NCI-H524 treated with DMSO at 0.1 percent for 48 hours (cell line): ENCODE measurements at regions not wholly inside any gene's neighbourhood (a gene's known extent, or its start where the extent isn't known, plus 50 kb on each side); places are given as distances from the start of the nearest gene placed in this dataset.
"Not testable (repeated sequence)": the region's sequence is repeated elsewhere in the genome, so short reads cannot be mapped to it uniquely, and the experiment has no call there.

Experiments
- DNase-seq: peaks from one replicate; lab custom pipeline; 2025; lab: John Stamatoyannopoulos, UW

- DNase-seq, result no peak
Measured at GRCh38 chr16:64102654-64103053, 1019.2 kb downstream of the CDH11 start.

DNA sequence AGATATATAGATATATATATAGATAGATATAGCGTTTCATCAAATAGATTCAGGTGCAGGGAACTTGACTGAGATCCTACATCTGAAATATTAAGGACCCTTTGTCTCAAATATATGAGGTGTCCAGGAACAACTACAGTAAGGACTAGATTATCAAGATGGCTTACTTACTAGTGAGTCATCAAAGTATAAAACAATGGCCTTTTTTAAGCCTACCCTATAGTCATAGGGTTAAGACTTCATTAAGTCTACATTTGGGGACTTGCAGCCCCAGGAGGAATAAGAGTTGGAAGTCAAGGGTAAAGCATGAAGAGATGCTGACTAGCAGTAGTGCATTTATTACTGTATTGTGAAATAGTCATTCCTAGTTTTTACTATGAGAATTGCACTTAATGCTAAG, 1023.4 kb downstream of the CDH11 start:
- DNase-seq, result no peak

DNA sequence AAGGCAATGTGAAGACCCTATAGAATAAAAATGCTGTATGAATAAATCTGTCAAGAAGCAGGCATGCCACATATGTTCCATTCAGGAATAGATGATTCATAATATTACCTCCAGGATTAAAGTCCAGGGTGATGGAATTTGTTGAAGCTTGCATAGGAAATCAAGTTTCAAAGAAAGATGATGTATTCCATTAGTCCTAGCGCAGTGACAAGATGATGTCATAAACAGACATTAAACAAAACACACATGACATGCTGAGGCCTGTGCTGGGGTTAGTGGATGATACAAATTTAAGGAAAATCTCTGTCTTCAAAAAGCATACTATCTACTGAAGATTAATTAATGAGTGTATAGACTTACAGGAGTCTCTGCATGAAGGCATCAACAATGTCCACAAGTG, 1025.2 kb downstream of the CDH11 start:
- no peak for DNase-seq

GRCh38 chr16:64094992-64095634, 1026.8 kb downstream of the CDH11 start:
- no peak for DNase-seq

- DNase-seq, result no peak
Measured at GRCh38 chr16:64094181-64094965, 1027.5 kb downstream of the CDH11 start.

DNA sequence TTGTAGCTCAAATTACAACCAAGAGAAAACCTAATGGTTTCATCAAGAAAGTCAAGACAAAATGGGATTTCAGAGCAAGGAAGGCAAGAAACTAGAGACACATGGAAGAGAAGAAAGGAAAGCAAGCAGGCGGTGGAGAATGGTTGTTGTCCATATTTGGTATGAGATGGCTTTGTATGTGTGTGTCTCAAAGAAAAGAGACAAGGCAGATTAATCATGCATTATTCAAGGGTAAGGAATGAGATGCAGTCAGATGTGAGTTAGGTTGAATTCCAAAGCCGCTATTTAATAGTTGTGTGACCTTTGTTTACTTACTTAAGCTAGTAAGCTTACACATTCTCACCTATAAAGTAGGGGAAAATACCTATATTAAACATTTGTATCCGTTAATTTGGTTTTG, 1029.6 kb downstream of the CDH11 start:
- no peak for DNase-seq

GRCh38 chr16:64090327-64090726, 1031.5 kb downstream of the CDH11 start:
- peak; percentile 78 for DNase-seq

- DNase-seq, result peak; percentile 48
Measured at GRCh38 chr16:64089697-64090096, 1032.2 kb downstream of the CDH11 start.

GRCh38 chr16:64088838-64089237, 1033.0 kb downstream of the CDH11 start:
- DNase-seq, result no peak

- DNase-seq, result no peak
Measured at GRCh38 chr16:64085296-64085695, 1036.6 kb downstream of the CDH11 start.

GRCh38 chr16:64084706-64085105, 1037.2 kb downstream of the CDH11 start:
- no peak for DNase-seq

GRCh38 chr16:64083428-64084129, 1038.3 kb downstream of the CDH11 start:
- DNase-seq, result no peak

- DNase-seq, result no peak
Measured at GRCh38 chr16:64077242-64077641, 1044.6 kb downstream of the CDH11 start.

GRCh38 chr16:64074706-64075105, 1047.2 kb downstream of the CDH11 start:
- no peak for DNase-seq

DNA sequence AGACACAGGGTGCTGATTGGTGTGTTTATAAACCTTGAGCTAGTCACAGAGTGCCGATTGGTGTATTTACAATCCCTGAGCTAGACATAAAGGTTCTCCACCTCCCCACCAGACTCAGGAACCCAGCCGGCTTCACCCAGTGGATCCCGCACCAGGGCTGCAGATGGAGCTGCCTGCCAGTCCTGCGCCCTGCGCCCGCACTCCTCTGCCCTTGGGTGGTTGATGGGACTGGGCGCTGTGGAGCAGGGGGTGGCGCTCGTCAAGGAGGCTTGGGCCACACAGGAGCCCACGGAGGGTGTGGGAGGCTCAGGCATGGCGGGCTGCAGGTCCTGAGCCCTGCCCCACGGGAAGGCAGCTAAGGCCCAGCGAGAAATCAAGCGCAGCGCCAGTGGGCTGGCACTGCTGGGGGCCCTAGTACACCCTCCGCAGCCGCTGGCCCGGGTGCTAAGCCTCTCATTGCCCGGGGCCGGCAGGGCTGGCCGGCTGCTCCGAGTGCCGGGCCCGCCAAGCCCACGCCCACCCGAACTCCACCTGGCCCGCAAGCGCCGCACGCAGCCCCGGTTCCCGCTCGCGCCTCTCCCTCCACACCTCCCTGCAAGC, 1049.6 kb downstream of the CDH11 start:
- DNase-seq, result not testable (repeated sequence)

DNA sequence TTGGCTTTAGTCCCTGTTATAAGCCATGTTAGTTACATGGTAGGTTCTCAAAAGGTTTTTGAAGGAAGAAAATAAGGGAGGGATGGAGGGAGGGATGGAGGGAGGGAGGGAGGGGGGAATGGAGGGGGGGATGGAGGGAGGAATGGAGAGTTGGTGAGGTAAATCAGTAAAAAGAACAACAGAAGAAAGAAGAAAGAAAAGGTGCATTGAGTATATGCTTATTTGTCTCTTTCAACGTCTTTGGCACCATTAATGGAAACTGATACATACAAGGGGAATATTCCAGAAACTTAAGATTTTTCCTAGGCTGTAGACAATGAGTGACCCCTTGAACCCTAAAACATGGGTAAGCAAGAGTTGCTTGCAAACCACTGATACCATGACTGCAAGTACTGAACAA, 1056.3 kb downstream of the CDH11 start:
- no peak for DNase-seq

DNA sequence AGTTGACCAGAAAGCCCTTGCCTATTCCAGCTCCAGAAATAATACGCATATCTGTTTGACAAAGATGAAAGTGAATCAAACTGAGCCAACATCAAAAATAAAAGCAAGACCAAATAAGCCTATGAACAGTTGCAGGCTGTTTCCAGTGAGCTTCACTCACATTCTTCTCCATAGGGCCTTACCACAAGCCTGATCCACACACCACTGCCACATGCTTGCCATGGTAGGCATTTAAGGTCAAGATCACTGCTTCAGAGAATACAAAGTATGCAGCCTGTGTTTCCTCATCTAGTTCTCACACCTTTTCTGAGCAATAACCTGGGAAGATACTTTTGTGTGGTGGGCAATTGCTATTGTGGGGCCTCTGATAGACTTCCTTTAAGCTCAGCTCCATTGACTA, 1060.2 kb downstream of the CDH11 start:
- no peak for DNase-seq

DNA sequence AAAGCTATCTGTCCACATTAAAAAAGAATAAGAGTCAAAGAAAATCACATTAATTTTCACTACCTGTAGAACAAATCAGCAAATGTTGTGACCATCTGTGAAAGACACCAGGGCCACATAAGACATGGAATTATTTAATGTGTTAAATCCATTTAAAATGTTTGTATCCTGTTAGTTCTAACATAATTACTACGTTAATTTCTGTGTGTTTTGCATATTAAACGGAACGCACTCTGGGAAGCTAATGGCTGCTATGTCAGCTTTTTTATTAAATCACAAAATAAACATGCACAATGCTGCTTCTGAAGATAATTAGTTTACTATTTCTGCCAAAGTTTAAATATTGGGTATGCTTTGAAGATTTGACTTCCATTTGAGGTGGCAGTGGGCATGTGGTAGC, 1061.2 kb downstream of the CDH11 start:
- no peak for DNase-seq

- no peak for DNase-seq
Measured at GRCh38 chr16:64058685-64059084, 1063.2 kb downstream of the CDH11 start.

- peak; percentile 32 for DNase-seq
Measured at GRCh38 chr16:64051824-64052223, 1070.0 kb downstream of the CDH11 start.

DNA sequence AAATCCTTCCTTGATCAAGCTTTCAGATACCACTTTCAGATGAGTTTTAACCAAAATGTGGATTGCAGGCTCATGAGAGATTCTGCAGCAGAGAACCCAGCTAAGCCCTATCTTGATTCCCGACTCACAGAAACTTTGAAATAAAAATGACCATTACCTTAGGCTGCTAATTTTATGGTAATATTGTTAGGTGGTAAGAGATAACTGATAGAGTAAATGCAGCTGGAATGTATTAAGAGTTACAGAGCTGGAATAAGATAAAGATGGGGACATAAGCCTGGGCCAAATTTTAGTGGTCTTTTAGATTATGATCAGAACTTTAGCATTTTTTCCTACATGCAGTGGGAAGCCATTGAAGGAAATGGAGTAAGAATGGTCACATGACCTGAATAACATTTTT, 1074.0 kb downstream of the CDH11 start:
- DNase-seq, result no peak

GRCh38 chr16:64047207-64047606, 1074.7 kb downstream of the CDH11 start:
- DNase-seq, result no peak

GRCh38 chr16:64035337-64035736, 1086.5 kb downstream of the CDH11 start:
- no peak for DNase-seq
